Gastrocnemius medialis (tissue), 4 donors: ENCODE measurements at regions not wholly inside any gene's neighbourhood (a gene's known extent, or its start where the extent isn't known, plus 50 kb on each side); places are given as distances from the start of the nearest gene placed in this dataset.
"Not testable (repeated sequence)": the region's sequence is repeated elsewhere in the genome, so short reads cannot be mapped to it uniquely, and the experiment has no call there.

ENCODE experiments used
- ATAC-seq, 2 donors: fragments of 150-250 bp; one replicate each; pipeline ENCODE4 v1.9.1; 2016
- DNase-seq, 2 donors: peaks; one replicate each; pipeline ENCODE4 v3.0.0-alpha.2; 2019
- H3K27ac ChIP-seq, 4 donors: fragments of 200-600 bp; sonication (generic); 1 replicate in 1 of 4; 2 replicates in 3 of 4; pipeline ENCODE4 v1.5.1; 2016 to 2018; ENCODE audit warnings: mild to moderate bottlenecking in 2 of 4, moderate library complexity in 1 of 4
- H3K27me3 ChIP-seq, 3 donors: fragments of 200-600 bp; sonication (generic) in 2 of 3; 1 replicate in 1 of 3; 2 replicates in 2 of 3; pipeline versions ENCODE4 v1.5.1 to v1.6.0; 2016 to 2019; ENCODE audit warnings: mild to moderate bottlenecking in 1 of 3, moderate library complexity in 1 of 3
- H3K36me3 ChIP-seq, 2 donors: fragments of 200-600 bp; sonication (generic) in 1 of 2; one replicate each; pipeline ENCODE4 v1.5.1; 2017 to 2018
- H3K4me1 ChIP-seq, 2 donors: fragments of 200-600 bp; sonication (generic) in 1 of 2; one replicate each; pipeline ENCODE4 v1.5.1; 2016 to 2017; ENCODE audit warnings: mild to moderate bottlenecking in 2 of 2
- H3K4me3 ChIP-seq, 4 donors: fragments of 200-600 bp; sonication (generic) in 3 of 4; 1 replicate in 1 of 4; 2 replicates in 3 of 4; pipeline ENCODE4 v1.5.1; 2016 to 2019; ENCODE audit warnings: mild to moderate bottlenecking in 2 of 4
- H3K9me3 ChIP-seq, 3 donors: fragments of 200-600 bp; sonication (generic) in 2 of 3; 1 replicate in 1 of 3; 2 replicates in 2 of 3; pipeline ENCODE4 v1.5.1; 2016 to 2019
- POLR2A ChIP-seq, 2 donors: fragments of 450-650 bp; IDR thresholded peaks; one replicate each; pipeline ENCODE4 v1.6.1; 2017; ENCODE audit warnings: antibody characterized with exemption in 2 of 2, mild to moderate bottlenecking in 2 of 2, moderate library complexity in 2 of 2
- in situ Hi-C, 4 donors: fragments of 200-750 bp; cut with MboI; loops; one replicate each; pipeline versions ENCODE4 v1.15.0 to v1.8.0; 2017; ENCODE audit warnings: low sequenced_read_pairs in 4 of 4
- intact Hi-C: fragments of 100-400 bp; cut with DNase I; formaldehyde crosslinking; loops from one replicate; pipeline ENCODE4 v1.15.1; 2023; ENCODE audit warnings: low total_unique reads
- TF ChIP-seq, protein P1 (sequence below), 5 experiments: fragments of 450-650 bp in 3 of 5; fragments of 200-600 bp in 2 of 5; sonication (generic) in 2 of 5; IDR thresholded peaks in 4 of 5; conservative IDR thresholded peaks in 1 of 5; 1 replicate in 4 of 5; 2 replicates in 1 of 5; pipeline ENCODE4 v1.5.1; 2016 to 2019; ENCODE audit warnings: antibody characterized with exemption in 5 of 5, mild to moderate bottlenecking in 3 of 5, moderate library complexity in 3 of 5

DNA sequence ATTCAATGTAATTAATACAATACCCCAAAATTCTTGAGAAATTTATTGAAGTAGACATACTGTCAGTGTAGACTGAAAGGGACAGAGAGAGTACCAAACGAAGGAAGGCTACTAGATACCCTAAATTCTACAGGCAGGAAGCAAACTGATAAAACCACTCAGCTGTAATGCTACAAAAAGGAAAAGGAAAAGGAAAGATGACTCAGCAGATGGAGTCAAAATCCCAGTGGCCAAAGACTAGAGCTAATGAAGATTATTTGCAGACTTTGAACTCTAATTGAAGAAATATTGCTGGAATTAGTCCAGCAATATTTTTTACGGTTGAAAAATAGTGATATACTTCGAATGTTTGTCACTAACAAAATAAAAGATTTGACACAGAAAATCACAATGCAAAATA, 671.9 kb downstream of the BRINP3 start:
- ATAC-seq (no peak), DNase-seq (no peak)
- intact Hi-C loops (no loop called here), in situ Hi-C loops (no loop called here)
- TF ChIP-seq, protein P1, sequence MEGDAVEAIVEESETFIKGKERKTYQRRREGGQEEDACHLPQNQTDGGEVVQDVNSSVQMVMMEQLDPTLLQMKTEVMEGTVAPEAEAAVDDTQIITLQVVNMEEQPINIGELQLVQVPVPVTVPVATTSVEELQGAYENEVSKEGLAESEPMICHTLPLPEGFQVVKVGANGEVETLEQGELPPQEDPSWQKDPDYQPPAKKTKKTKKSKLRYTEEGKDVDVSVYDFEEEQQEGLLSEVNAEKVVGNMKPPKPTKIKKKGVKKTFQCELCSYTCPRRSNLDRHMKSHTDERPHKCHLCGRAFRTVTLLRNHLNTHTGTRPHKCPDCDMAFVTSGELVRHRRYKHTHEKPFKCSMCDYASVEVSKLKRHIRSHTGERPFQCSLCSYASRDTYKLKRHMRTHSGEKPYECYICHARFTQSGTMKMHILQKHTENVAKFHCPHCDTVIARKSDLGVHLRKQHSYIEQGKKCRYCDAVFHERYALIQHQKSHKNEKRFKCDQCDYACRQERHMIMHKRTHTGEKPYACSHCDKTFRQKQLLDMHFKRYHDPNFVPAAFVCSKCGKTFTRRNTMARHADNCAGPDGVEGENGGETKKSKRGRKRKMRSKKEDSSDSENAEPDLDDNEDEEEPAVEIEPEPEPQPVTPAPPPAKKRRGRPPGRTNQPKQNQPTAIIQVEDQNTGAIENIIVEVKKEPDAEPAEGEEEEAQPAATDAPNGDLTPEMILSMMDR (IDR thresholded peaks at IDR 0.05 in 4 of 5, conservative IDR thresholded peaks at IDR 0.05 in 1 of 5) = no peak
- TF ChIP-seq POLR2A (IDR thresholded peaks at IDR 0.05) = no peak
- H3K27ac ChIP-seq = no peak overlapping the region
- no peak overlapping the region for H3K4me3 ChIP-seq
- no peaks in the 10 kb centered on the region for H3K36me3 ChIP-seq
- H3K27me3 ChIP-seq = no peaks in the 10 kb centered on the region
- H3K9me3 ChIP-seq = no peaks in the 10 kb centered on the region
- H3K4me1 ChIP-seq = no peaks in the 10 kb centered on the region

DNA sequence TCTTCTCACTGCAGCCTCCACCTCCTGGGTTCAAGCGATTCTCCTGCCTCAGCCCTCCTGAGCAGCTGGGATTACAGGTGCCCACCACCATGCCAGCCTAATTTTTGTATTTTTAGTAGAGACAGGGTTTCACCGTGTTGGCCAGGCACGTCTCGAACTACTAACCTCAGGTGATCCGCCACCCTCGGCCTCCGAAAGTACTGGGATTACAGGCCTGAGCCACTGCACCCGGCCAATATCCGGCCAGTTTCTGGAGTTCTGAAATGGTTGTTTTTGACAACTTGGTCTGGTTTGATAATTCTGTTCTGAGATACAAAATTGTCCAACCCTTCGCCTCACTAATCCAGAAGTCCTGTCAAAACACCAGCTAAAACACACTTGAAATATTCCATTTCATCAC, 667.0 kb downstream of the BRINP3 start:
- H3K27me3 ChIP-seq, DNase-seq, in situ Hi-C loops, H3K27ac ChIP-seq, H3K4me1 ChIP-seq, intact Hi-C loops, H3K9me3 ChIP-seq, ATAC-seq, H3K36me3 ChIP-seq, H3K4me3 ChIP-seq: not testable (repeated sequence)

DNA sequence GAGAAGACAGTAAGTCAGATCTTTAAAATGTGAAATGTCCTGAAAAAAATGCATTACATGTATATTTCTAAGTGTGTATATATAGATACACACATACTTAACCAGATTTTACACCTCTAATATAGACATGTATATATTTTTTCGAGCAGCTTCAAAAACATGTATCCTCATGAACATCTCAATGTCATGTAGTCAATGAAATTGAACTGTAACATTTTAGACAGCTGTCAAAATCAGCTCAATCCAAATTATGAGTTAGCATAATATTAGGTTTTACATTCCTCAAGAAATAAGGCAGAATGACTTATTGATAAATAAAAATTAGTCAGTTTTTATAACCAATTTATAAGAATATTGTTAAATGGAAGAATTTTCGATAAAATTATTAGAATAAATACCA, 665.7 kb downstream of the BRINP3 start:
- Histone ChIP-seq H3K27ac (no peak overlapping the region), H3K9me3 (no peaks in the 10 kb centered on the region), H3K4me1 (no peaks in the 10 kb centered on the region), H3K36me3 (no peaks in the 10 kb centered on the region), H3K4me3 (no peak overlapping the region), H3K27me3 (no peaks in the 10 kb centered on the region)
- in situ Hi-C loops (no loop called here), intact Hi-C loops (no loop called here)
- TF ChIP-seq, protein P1 (IDR thresholded peaks at IDR 0.05 in 4 of 5, conservative IDR thresholded peaks at IDR 0.05 in 1 of 5) = no peak
- TF ChIP-seq POLR2A (IDR thresholded peaks at IDR 0.05) = no peak
- DNase-seq (no peak), ATAC-seq (no peak)

DNA sequence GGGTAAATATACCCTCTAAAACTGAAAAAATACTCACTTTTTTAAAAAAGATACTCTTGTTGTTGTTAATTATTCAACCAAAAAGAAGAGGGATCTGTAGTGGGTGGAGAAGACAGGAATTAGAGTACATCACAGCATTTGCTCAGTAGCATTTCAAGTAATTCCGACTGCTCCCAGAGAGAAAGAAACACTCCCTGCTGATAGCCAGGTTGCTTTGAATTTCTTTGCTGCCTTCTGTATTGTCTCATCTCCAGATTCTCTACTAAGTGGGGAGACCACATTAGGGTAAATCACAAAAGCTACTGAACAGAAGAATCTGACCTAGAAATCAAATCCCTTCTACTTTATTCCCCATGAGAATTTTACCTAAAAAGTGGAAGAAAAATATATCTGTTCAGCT, 661.1 kb downstream of the BRINP3 start:
- no peak overlapping the region for H3K27ac ChIP-seq

DNA sequence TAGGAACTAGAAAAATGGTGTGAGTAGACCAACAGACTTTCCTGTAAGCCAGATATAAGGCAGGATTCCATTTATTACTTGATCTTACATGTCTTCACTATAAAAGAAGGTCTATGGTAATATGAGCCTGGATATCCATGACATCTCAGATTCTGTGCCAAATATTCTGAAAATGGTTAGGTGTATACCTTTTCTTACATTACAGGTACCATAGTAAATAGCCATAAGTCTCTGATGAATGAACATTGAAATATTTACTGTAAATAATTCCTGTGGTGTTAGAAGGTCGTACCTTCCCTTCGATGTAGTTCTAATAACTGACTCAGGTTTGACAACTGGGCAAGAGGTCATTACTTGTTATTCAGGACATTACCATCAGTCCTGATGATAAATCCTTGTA, 657.9 kb downstream of the BRINP3 start:
- intact Hi-C loops (no loop called here), in situ Hi-C loops (no loop called here)
- H3K36me3 ChIP-seq = no peaks in the 10 kb centered on the region
- H3K27me3 ChIP-seq = no peaks in the 10 kb centered on the region
- no peak for ATAC-seq
- no peaks in the 10 kb centered on the region for H3K4me1 ChIP-seq
- H3K9me3 ChIP-seq = no peaks in the 10 kb centered on the region
- TF ChIP-seq, protein P1 (IDR thresholded peaks at IDR 0.05 in 4 of 5, conservative IDR thresholded peaks at IDR 0.05 in 1 of 5) = no peak
- no peak for TF ChIP-seq POLR2A (IDR thresholded peaks at IDR 0.05)
- no peak for DNase-seq
- H3K4me3 ChIP-seq = no peak overlapping the region
- no peak overlapping the region for H3K27ac ChIP-seq

More for the DNA sequence above, 661.1 kb downstream of the BRINP3 start:
- DNase-seq (no peak), ATAC-seq (no peak)
- intact Hi-C loops = no loop called here
- Histone ChIP-seq H3K4me1 (no peaks in the 10 kb centered on the region), H3K9me3 (no peaks in the 10 kb centered on the region), H3K4me3 (no peak overlapping the region), H3K36me3 (no peaks in the 10 kb centered on the region), H3K27me3 (no peaks in the 10 kb centered on the region)
- in situ Hi-C loops = no loop called here
- TF ChIP-seq POLR2A (IDR thresholded peaks at IDR 0.05) = no peak
- TF ChIP-seq, protein P1 (IDR thresholded peaks at IDR 0.05 in 4 of 5, conservative IDR thresholded peaks at IDR 0.05 in 1 of 5) = no peak
